Hematopoietic multipotent progenitor cell treated with erythropoietin and hydrocortisone succinate and interleukin-3 and kit ligand, for 17 days (in vitro differentiated cells): ENCODE measurements at regions not wholly inside any gene's neighbourhood (a gene's known extent, or its start where the extent isn't known, plus 50 kb on each side); places are given as distances from the start of the nearest gene placed in this dataset.

Experiments
- DNase-seq: peaks from one replicate; pipeline ENCODE4 v3.0.0-alpha.2; 2015; ENCODE audit warnings: low spot score

DNA sequence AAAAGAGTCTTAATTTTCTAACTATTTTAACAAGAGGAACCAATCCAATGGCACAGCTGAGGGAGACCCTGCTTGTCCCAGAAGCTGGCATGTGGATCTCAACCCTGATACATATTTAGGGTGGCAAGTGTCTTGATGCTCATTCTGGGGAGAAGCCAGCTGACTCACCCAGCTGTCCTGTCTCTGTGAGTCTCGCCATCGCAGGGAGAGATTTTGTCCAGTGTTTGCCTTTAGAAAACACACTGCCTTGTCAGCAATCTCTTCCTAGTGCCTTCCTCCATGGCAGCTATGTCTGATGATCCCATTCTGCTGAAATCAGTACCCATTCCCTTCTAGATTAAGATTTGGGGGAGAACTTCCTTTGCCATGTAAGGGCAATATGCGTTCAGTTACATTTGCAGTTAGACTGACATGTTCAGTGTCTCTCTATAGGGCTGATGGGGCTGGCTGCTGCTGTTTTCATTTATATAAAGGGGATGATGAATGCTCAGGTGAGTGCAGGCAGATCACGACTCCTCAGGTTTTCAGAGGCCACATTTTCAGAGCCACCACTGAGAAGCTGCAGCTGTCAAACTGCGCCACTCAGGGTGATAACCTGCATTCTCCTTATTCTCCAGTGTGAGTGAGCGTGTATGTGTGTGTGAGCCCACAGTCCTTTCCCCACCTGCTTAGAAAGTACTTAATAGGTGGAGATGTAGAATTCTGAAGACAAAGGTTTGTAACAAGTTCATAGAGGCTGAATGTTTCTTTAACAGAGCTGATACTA, 217.0 kb downstream of the GAS1 start:
- DNase-seq, result no peak

DNA sequence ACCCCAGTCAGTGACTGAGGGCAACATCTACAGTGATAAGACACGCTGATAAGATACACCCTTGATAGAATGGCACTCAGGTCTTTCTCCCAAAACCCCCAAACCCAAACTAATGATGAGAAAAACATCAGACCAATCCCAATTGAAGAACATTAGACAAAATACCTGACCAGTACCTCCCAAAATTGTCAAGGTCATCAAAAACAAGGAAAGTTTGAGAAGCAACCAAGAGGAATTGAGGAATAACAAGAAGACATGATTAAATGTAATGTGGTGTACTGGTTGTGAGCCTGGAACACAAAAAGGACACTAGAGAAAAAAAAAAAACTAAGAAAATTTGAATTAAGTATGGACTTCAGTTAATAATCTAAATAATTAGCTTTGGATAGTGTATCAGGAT, 222.8 kb downstream of the GAS1 start:
- DNase-seq, result no peak

DNA sequence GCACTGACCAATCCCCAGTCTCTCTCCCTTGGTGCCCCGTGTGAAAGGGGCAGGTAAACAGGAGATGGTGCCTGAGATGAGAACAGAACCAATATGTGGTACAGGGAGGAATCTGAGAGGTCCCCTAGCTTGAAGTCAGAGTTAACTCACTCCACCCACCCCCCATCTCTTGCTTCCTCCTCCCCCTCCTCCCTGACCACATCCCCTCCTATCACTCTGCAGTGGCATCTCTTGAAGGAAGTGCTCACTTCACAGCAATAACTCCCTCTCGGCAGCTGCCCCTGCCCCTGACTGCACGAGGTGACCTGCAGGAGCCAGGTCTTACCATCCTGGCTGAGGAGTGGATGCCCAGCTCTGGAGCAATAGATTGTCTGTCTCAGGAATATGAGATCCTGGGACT, 224.0 kb downstream of the GAS1 start:
- DNase-seq, result no peak

DNA sequence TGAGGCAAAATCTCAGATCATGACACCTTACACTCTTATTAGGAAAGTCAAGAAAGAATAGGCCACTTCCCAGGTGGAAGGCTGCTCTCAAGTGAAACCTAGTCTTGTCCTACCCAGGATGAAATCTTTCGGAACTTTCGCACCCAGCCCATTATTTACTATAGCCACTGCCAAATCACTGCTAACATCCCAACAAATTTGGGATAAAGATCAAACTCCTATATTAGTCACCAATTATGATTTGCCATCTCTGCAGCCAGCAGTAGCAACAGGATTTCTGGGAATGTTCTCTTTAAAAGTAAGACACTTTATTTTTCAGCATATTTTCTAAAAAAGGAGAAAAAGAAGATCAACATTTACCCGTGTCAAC, 224.6 kb downstream of the GAS1 start:
- DNase-seq, result no peak

DNA sequence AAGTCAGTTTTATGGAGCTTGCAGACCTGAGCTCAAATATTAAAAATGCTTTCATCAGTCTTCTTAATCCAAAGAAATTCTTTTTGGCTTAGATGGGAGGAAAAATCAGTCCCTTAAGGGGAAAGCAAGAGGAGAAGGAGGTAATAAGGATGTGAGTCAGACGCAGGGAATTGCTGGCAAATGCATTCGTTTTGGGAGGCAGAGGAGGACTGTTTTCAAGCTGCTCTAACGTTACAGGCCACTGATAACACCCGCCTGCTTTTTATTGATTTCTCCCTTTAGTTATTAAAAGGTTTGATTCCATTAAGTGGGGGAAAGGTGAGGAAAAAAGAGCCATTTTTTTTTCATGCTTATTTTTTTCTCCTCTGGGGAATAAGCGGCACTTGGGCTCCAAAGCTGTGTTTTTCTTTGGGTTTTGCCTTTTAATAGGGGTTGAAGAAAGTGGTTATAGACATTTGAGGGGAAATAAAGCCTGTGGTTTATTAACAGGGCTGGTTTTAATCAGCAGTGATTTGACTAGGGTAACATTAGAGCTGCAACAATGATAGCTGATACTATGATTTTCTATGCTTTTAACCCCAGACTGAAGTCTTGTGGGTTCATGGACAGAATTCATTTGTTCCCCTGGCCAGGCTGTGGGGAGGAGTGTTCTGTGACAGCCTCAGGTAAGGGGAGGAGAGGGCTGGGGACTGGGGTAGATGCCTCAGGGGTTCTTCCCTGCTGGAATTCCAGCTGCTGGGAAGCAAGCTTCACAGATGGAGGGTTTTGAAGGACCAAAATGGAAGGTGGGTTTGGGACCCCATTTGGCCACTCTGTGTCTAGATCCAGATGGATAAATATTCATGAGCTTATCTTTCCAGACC, 225.2 kb downstream of the GAS1 start:
- DNase-seq, result no peak

DNA sequence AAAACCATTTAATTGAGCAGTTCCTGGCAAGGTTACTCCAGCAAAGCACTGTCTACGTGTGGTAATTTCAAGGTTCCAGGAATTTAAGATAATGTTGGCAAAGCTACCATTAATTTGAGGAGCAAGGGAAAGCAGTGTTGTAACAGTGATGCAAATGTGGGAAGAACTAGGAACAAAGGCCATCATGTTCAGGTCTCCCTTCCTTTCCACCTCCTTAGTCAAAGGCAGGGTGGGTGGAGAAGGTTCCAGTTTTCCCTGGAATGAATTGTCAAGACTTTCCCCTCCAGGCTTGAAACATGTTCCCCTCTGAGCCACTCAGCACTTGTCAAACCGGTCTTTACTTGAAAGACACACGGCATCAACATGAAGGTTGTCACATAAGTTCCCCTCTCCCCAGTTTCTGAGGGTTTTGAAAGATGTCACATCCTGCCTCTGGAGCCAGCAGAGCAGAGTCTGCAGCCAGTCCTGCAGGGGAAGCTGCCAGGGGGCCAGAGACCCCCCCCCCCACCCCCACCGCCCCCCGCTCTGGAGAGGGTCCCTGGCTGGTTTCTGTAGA, 226.0 kb downstream of the GAS1 start:
- DNase-seq, result no peak

DNA sequence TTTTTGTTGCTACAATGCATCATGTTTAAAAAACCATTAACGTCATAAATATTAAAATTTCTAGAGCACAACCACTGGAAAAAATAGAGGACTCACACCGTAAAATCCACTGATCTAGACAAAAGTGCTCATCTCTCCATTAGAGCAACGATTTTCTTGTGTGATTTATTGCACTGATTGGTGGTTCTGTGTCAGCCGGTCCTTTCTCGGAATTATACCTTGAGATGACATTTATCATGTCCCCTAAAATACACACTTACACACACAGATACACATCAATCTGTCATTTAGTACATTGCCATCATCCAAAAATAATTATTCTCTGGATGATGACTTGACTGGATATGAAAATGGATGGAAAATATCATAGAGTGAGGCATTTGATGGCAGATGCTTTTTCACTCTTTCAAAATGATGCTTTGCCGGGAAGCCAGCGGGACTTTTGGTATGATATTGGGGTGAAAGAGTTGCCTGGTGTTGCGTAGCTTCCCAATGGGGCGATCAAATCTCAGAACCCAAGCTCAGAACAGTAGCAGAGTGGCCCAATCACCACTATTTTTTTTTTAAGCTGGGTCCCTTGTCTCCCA, 226.6 kb downstream of the GAS1 start:
- DNase-seq, result no peak

DNA sequence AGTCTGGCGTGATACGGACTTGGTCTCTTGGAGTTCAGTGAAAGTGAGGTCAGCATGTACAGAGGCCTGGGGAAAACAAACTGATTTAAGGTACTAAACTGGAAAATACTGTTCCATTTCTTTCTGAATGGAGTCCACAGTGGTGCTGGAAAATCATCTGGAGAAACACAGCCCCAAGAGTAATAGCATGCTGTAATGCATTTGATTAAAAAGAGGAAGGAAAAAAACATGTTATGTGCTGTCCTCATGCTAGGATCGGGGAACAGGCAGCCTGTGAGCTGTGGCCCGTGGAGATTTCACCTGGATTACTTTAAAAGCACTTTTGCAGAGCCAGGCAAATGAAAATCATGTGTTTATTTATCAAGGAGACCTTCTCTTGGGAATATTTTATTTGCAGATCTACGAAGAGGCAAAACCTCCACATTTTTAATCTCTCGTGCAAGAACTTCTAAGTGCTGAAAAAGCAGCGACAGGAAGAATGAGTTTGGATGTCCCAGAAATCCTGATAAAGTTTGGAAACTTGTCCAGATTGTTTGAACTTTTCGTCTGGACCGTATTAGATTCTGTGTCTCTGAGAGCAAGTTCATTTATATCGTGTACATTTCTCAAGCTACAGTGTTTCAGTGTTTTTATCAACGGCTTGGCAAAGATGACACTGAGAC, 228.8 kb downstream of the GAS1 start:
- no peak for DNase-seq

DNA sequence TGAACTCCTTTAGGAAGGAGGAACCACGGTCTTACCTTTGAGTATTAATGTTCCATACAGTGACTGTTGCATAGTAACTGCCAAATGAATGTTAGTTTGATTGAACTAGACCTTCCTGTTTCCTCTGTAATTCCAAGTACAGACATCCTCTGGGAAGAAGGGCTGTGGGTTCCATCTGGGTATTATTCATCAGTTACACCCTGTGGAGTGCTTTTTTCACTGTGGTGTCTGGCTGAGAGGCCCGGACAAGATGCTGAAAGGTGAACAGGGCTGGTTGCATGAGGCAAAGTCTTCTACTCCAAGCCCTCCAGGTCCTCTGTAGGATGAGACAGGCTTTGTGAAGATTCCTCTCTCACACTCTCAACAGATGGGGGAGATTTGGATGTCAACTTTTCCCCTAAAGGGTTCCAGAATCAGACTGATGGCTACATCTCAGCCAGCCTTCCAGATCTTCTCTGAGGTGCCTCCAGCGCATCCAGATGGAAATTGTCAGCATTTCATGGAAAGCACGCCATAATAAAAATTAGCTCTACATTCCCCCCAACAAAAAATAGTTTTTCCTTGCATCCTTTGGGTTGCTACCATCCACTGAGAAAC, 230.9 kb downstream of the GAS1 start:
- no peak for DNase-seq

DNA sequence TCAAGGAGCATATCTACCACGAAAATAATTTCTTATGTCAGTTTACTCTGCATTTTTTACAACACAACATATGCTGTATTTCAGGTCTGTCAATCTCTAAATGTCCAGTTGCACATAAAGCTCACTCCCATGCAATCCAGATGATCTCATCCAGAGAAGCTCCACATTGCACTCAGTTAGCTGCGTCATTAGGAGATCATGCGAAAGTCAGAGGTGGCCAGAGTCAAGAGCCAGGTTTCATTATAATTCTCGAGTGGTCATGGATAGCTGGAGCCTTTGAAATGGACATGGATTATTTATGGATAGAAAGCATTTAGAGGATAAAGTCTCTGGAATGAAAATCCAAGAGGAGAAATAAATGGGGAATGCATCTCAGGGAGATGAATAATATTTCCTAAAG, 232.3 kb downstream of the GAS1 start:
- no peak for DNase-seq

DNA sequence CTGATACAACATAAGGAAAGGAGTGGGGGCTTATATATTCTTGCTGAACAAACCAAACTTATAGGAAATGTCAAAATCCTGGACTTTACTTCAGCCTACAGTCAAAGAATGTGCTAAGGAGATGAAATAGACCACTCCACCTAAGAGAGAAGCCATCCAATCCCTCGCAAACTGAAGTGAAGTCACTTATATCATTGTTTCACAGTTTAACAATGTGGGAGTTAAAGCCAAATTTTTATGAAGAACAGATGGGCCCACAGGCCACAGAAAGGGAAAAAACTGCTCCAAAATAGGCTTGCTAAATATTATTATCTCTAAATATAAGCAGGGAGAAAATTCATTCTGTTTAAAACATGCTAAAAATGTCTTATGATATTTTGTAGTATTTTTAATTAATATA, 233.3 kb downstream of the GAS1 start:
- DNase-seq, result no peak

DNA sequence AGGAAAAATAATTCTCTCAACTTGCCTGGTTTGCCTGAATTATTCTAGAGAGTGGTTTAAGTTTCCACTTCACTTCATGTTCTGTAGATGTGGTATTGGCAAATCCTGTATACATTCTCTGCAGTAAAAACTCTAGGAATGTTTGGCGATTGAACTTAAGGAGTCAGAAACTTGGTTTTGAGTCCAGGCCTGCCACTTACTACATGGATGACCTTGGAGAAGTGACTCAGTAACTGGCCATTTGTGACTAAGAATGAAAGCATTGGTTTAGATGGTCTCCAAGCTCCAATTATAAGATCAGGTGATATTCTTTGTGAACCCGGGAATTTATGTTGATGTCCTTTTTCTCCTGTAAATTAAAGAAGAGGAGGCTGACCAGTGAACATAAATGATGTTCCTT, 233.8 kb downstream of the GAS1 start:
- DNase-seq, result no peak

DNA sequence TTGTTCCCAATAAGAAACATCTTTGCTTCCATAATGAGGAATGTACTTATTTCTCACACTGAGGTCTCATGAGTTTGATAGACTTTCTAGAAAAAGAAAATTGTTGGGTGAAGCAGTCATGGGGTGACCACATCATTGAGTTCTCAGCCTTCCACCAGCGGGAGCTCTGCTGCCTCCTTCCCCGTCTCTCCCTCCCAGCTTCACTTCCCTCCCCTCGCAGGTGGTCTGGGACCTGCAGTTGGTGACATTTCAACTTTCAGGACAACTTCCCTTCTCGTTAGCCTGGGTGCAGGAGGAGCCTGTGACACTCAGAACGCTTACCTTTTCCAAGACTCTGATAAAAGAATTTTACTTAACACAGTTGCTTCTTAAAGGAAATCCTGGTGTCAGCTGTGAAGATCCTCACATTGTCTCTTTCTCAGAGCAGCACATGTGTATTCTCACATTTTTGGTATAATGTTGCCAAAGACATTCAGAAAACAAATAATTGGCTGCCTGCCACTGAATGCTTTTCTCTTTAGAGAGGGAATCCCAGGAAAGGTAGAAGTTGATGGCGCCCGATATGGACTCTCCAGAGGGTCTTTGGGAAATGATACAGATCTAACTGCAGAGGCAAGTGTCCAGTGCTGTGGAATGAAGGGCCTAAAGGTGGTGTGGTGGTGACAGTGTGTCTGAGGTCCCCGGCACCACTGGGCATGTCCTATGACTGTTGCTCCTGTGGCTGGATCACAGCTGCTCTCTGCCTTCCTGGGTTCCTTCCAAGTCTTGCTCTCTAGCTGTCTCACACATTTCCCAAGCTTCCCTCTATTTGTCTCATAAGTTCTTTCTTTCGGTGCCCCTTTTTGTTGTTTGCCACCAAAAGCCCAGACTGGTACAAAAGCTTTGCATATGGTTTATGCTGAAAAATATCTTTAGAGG, 238.1 kb downstream of the GAS1 start:
- no peak for DNase-seq

DNA sequence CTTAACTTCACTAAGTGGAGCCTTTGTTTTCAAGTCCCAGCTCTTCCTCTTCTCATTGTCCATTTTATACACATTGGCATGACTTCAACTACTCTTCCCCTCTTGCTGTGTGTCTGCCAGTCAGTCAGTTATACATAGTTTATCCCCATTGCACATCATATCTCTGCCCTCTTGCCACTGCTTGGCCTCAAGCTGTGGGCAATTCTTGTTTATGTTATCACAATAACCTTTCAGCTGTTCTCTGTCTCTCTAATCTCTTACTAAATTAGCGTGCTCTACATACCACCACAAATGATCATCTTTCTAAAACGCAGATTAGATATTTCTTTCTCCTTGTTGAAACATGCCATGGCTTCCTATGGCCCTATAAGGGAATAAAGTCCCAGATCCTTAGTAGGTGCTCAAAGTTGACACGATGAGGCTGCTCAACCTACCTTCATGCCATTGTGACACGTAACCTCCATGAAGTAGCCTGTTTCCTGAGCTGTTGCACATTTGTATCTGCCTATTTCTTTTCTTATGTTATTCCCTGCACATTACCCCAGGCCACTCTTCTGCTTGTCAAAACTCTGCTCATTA, 239.3 kb downstream of the GAS1 start:
- DNase-seq, result no peak

DNA sequence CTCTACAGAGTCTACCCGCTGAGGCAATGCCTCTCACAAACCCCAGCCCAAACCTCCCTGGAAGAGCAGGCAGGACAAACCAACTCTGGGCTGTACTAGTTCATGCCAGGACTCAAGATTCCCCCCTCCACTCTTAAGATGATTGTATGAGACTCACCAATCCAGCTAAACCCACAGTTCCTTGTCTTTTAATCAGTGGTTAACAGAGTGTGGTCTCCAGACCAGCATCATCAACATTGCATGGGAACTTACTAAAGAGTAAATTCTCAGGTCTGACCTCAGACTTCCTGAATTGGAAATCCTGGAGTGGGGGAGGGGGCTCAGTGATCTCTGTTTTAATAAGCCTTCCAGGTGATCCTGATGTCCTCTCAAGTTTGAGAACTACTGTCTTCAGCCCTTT, 240.9 kb downstream of the GAS1 start:
- DNase-seq, result no peak

DNA sequence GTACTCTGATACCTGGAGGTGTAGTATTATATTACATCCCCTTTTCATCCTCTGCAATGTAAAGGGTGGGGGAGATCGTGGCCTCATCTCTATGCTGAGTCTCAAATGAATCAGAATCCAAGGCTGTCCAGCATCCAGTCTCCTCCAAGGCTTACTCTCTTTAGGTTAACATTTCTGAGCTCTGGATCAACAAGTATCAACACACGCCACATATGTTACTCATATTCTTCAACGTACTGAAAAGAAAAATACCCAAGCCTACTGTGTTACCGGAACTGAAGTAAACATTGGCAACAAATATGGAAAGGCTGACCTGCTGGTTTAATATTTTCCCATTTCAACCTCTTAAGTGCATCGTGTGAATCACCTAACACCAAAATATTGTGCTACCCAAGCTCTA, 241.8 kb downstream of the GAS1 start:
- no peak for DNase-seq

DNA sequence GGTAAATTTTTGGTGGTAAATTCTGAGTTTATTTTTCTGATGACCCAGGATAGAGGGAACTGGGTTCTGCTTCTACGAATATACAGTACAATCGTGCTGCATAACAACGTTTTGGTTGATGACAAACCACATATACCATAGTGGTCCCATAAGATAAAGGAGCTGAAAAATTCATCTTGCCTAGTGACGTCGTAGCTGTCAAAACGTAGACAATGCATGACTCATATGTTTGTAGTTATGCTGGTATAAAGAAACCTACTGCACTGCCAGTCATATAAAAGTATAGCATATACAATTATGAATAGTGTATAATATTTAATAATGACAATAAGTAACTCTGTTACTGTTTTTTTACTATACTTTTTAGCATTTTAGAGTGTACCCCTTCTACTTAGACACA, 244.0 kb downstream of the GAS1 start:
- no peak for DNase-seq

DNA sequence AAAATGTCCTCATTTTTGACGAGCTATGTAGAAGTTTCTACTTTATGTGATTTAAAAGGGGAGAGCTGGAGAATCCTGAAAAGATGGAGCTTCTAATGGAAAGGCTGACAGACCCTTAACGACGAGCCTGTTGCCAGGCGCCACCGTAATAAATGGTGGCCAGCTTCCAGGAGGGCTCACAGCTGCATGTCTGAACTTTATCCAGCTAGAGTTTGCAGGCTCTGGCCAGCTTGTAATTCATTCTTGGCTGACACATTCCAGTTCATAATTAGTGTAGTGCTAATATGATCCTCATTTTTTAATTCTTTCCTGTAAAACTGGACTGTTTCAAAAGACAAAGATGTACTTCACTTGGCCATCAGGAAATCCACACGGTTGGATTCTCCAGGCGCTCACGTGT, 246.7 kb downstream of the GAS1 start:
- DNase-seq, result no peak

DNA sequence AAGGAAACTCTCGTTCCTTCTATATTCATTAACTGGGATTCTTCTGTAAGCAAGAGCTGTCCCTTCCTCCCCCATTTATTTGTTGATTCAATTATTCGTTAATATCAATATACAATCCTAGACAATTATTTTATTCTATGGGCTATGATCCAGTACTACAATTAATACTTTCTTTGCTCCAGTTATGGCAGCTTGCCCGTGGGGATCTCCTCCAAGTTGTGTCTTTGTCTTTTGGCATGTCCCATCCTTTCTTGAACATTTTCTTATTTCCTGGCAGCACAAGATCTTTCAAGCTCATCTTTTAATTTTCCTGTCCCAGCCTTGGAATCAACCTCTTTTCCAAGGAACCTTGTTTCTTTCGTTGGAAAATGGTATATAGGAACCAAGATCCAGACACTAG, 249.3 kb downstream of the GAS1 start:
- DNase-seq, result no peak

DNA sequence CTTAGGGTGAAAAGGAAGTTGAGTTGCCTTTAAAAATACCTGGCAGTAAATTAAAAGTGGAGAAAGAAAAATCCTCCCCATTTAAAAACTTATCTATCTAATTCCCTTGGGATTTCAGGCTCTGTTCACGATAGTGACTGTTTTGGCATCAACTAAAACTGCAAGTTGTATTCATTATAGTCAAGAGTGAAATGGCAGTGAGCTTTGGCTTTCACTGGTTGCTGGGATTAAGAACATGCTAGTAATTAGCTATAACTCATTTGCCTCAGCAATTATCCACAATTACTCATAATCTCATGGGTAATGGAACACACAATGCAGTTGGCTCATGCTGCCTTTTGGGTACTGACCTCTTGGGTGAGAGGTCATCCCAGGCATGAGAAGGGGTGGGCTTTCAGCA, 250.1 kb downstream of the GAS1 start:
- DNase-seq, result no peak
